Right lobe of liver (tissue), 4 donors: ENCODE measurements at regions not wholly inside any gene's neighbourhood (a gene's known extent, or its start where the extent isn't known, plus 50 kb on each side); places are given as distances from the start of the nearest gene placed in this dataset.

Experiments
- CTCF ChIP-seq, 4 donors: fragments of 200-600 bp in 3 of 4; fragments of 450-650 bp in 1 of 4; IDR thresholded peaks; one replicate each; pipeline versions ENCODE4 v1.5.1 to v1.8.0; 2016 to 2022; ENCODE audit warnings: antibody characterized with exemption in 4 of 4, mild to moderate bottlenecking in 2 of 4
- POLR2A ChIP-seq: fragments of 450-650 bp; IDR thresholded peaks from one replicate; pipeline ENCODE4 v1.6.1; 2017; ENCODE audit warnings: antibody characterized with exemption, mild to moderate bottlenecking
- donor health status: DM: no; HTN: no; CAD: no.
- donor health status: DM: no; HTN: no; CAD: no.
- donor health status: DM: no; HTN: yes; CAD: no.

DNA sequence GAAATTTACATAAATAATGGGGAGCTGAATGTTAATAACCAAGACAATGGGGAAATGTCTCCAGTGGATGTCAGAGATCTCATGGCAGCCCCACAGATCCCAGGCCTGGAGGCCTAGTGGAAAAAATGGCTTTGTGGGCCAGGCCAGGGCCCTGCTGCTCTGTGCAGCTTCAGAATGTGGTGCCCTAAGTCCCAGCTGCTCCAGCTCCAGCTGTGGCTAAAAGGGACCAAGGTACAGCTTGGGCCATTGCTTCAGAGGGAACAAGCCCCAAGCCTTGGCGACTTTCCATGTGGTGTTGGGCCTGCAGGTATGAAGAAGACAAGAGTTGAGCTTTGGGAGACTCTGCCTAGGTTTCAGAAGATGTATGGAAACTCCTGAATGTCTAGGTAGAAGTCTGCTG is 658.2 kb downstream of the NUP35 start:
- TF ChIP-seq CTCF (IDR thresholded peaks at IDR 0.05) (no peak), POLR2A (no peak)
